H1 (cell line): ENCODE measurements at regions not wholly inside any gene's neighbourhood (a gene's known extent, or its start where the extent isn't known, plus 50 kb on each side); places are given as distances from the start of the nearest gene placed in this dataset.
A peak's percentile ranks its signal among the peaks of the same experiment; 100 is the strongest.

Experiments used
- CTCF ChIA-PET: fragments of 300-600 bp; sonication (Branson Sonifier 250); formaldehyde crosslinking; loops from one replicate; lab custom pipeline; 2021; ENCODE audit not compliant: partially characterized antibody; lab: Charles Lee
- POLR2A ChIA-PET: fragments of 300-600 bp; sonication (Branson Sonifier 250); formaldehyde crosslinking; loops from one replicate; lab custom pipeline; 2021; ENCODE audit warnings: inconsistent platforms; ENCODE audit not compliant: partially characterized antibody; lab: Charles Lee
- DNase-seq, 2 experiments: peaks; one replicate each; pipeline versions ENCODE4 v3.0.0 to v3.0.0-alpha.2; 2010 to 2022; ENCODE audit warnings: low spot score in 2 of 2, low read depth in 1 of 2, mixed read lengths in 1 of 2
- FAIRE-seq: peaks from 2 replicates; lab custom pipeline; 2011; peaks lifted over from hg19 to GRCh38; lab: Jason Lieb, UNC
- H2AFZ ChIP-seq: 2 replicates; pipeline ENCODE4 v1.8.1; 2012; ENCODE audit warnings: low read length, inconsistent platforms
- H2AK5ac ChIP-seq: 2 replicates; pipeline ENCODE4 v1.6.1; 2013; ENCODE audit warnings: low read depth, low read length
- H2BK120ac ChIP-seq: replicated peaks from 2 replicates; pipeline ENCODE3; 2013; ENCODE audit warnings: low read depth, low read length, inconsistent platforms
- H2BK12ac ChIP-seq: 2 replicates; pipeline ENCODE4 v1.6.1; 2013; ENCODE audit warnings: low read depth, low read length
- H2BK15ac ChIP-seq: 2 replicates; pipeline ENCODE4 v1.6.1; 2013; ENCODE audit warnings: low read length
- H2BK20ac ChIP-seq: 2 replicates; pipeline ENCODE4 v1.6.1; 2013; ENCODE audit warnings: low read length
- H2BK5ac ChIP-seq: 2 replicates; pipeline ENCODE4 v1.6.1; 2013; ENCODE audit warnings: low read depth, low read length
- H3K14ac ChIP-seq: 2 replicates; pipeline ENCODE4 v1.6.1; 2013; ENCODE audit warnings: inconsistent platforms; ENCODE audit not compliant: insufficient read length
- H3K18ac ChIP-seq: 2 replicates; pipeline ENCODE4 v1.6.1; 2013; ENCODE audit warnings: low read length; ENCODE audit errors: extremely low read depth
- H3K23ac ChIP-seq: 2 replicates; pipeline ENCODE4 v1.6.1; 2013; ENCODE audit warnings: inconsistent platforms; ENCODE audit not compliant: insufficient read length
- H3K23me2 ChIP-seq: 2 replicates; pipeline ENCODE4 v1.6.1; 2013; ENCODE audit warnings: low read depth, low read length
- H3K27ac ChIP-seq: 2 replicates; pipeline ENCODE4 v1.6.1; 2011; ENCODE audit warnings: low read depth, low read length, inconsistent platforms
- H3K27me3 ChIP-seq, 4 experiments: replicated peaks in 1 of 4; 1 replicate in 1 of 4; 2 replicates in 3 of 4; pipeline versions ENCODE4 v1.6.1 to v1.8.1; 2011 to 2013; ENCODE audit warnings: low read length in 3 of 4, mild to moderate bottlenecking in 3 of 4, inconsistent platforms in 2 of 4, mixed read lengths in 2 of 4, moderate library complexity in 1 of 4; ENCODE audit not compliant: control insufficient read depth in 3 of 4, insufficient read depth in 3 of 4; ENCODE audit errors: extremely low read depth in 1 of 4
- H3K36me3 ChIP-seq, 4 experiments: 2 replicates each; pipeline versions ENCODE4 v1.6.1 to v1.8.1; 2011 to 2013; ENCODE audit warnings: mild to moderate bottlenecking in 4 of 4, low read length in 3 of 4, moderate library complexity in 2 of 4, control low read depth in 1 of 4, inconsistent platforms in 1 of 4; ENCODE audit not compliant: insufficient read depth in 4 of 4, control insufficient read depth in 2 of 4
- H3K4ac ChIP-seq: replicated peaks from 2 replicates; pipeline ENCODE3; 2013; ENCODE audit warnings: low read length, low read depth, mixed read lengths, inconsistent platforms; ENCODE audit not compliant: insufficient read length
- H3K4me1 ChIP-seq, 4 experiments: replicated peaks in 1 of 4; 1 replicate in 1 of 4; 2 replicates in 3 of 4; pipeline versions ENCODE4 v1.6.1 to v1.8.1; 2011 to 2013; ENCODE audit warnings: low read length in 3 of 4, inconsistent platforms in 2 of 4, mixed read lengths in 1 of 4; ENCODE audit not compliant: insufficient read depth in 4 of 4, control insufficient read depth in 3 of 4
- H3K4me2 ChIP-seq, 2 experiments: 2 replicates each; pipeline versions ENCODE4 v1.6.1 to v1.8.1; 2011 to 2013; ENCODE audit warnings: low read depth in 2 of 2, low read length in 2 of 2, control low read depth in 1 of 2, inconsistent platforms in 1 of 2, mild to moderate bottlenecking in 1 of 2; ENCODE audit not compliant: insufficient read depth in 1 of 2
- H3K4me3 ChIP-seq, 4 experiments: fragments of 200-600, 300-600 bp in 1 of 4; sonication (generic), shearing (Covaris generic), sonication (Bioruptor Twin) in 1 of 4; 2 replicates each; pipeline versions ENCODE4 v1.5.1 to v1.8.1; 2011 to 2016; ENCODE audit warnings: low read length in 4 of 4, low read depth in 3 of 4, control low read depth in 2 of 4, inconsistent platforms in 2 of 4, mild to moderate bottlenecking in 2 of 4, mixed read lengths in 1 of 4, moderate library complexity in 1 of 4; ENCODE audit not compliant: insufficient read depth in 2 of 4; ENCODE audit errors: extremely low read depth in 1 of 4
- H3K56ac ChIP-seq: replicated peaks from 2 replicates; pipeline ENCODE3; 2013; ENCODE audit warnings: low read depth, mild to moderate bottlenecking, mixed read lengths, low read length, inconsistent platforms; ENCODE audit not compliant: insufficient read length
- H3K79me1 ChIP-seq: 2 replicates; pipeline ENCODE4 v1.6.1; 2013; ENCODE audit warnings: low read depth, low read length, control low read depth
- H3K79me2 ChIP-seq, 2 experiments: 2 replicates each; pipeline versions ENCODE4 v1.6.1 to v1.8.1; 2012 to 2013; ENCODE audit warnings: low read length in 2 of 2, mild to moderate bottlenecking in 2 of 2, inconsistent platforms in 1 of 2; ENCODE audit not compliant: insufficient read depth in 2 of 2, control insufficient read depth in 1 of 2
- H3K9ac ChIP-seq, 4 experiments: replicated peaks in 1 of 4; 1 replicate in 1 of 4; 2 replicates in 3 of 4; pipeline versions ENCODE4 v1.6.1 to v1.8.1; 2011 to 2013; ENCODE audit warnings: low read depth in 3 of 4, low read length in 3 of 4, control low read depth in 2 of 4, mild to moderate bottlenecking in 2 of 4, moderate library complexity in 2 of 4, inconsistent platforms in 1 of 4; ENCODE audit errors: extremely low read depth in 1 of 4
- H3K9me3 ChIP-seq, 2 experiments: 2 replicates each; pipeline versions ENCODE4 v1.6.1 to v1.8.1; 2012 to 2013; ENCODE audit warnings: mild to moderate bottlenecking in 2 of 2, moderate library complexity in 2 of 2, control low read depth in 1 of 2, inconsistent platforms in 1 of 2, low read depth in 1 of 2, low read length in 1 of 2, mixed read lengths in 1 of 2; ENCODE audit not compliant: insufficient read depth in 2 of 2
- H4K20me1 ChIP-seq, 2 experiments: replicated peaks in 1 of 2; 2 replicates each; pipeline versions ENCODE3 to v1.8.1; 2011 to 2013; ENCODE audit warnings: inconsistent platforms in 2 of 2, low read length in 2 of 2, mild to moderate bottlenecking in 1 of 2; ENCODE audit not compliant: insufficient read depth in 2 of 2, control insufficient read depth in 1 of 2
- H4K5ac ChIP-seq: 2 replicates; pipeline ENCODE4 v1.6.1; 2013; ENCODE audit warnings: low read length, low read depth, mixed read lengths, inconsistent platforms; ENCODE audit not compliant: insufficient read length
- H4K8ac ChIP-seq: 2 replicates; pipeline ENCODE4 v1.8.0; 2013; ENCODE audit warnings: mild to moderate bottlenecking, moderate library complexity, low read length, inconsistent platforms; ENCODE audit not compliant: insufficient read depth; ENCODE audit errors: extremely low read depth
- H4K91ac ChIP-seq: replicated peaks from 2 replicates; pipeline ENCODE3; 2013; ENCODE audit warnings: low read length, mixed read lengths, inconsistent platforms; ENCODE audit not compliant: insufficient read length
- BACH1 ChIP-seq: IDR thresholded peaks from 2 replicates; pipeline ENCODE4 v1.6.1; 2012; ENCODE audit warnings: low read length, improper control_type of control experiment
- BCL11A ChIP-seq, 2 experiments: IDR thresholded peaks; one replicate each; pipeline ENCODE4 v1.6.1; 2011; ENCODE audit warnings: low read depth in 2 of 2, low read length in 2 of 2, mild to moderate bottlenecking in 2 of 2
- CBX8 ChIP-seq: fragments of 300-800, 300-1000 bp; sonication (generic); IDR thresholded peaks from 2 replicates; pipeline ENCODE4 v1.7.1; 2016; ENCODE audit warnings: low read depth, low read length, borderline replicate concordance
- CHD2 ChIP-seq: IDR thresholded peaks from 2 replicates; pipeline ENCODE4 v1.6.1; 2012; ENCODE audit warnings: low read length, improper control_type of control experiment
- FOSL1 ChIP-seq: IDR thresholded peaks from 2 replicates; pipeline ENCODE4 v1.6.1; 2011; ENCODE audit warnings: mild to moderate bottlenecking, low read depth, low read length, moderate library complexity; ENCODE audit not compliant: insufficient read depth
- KDM4A ChIP-seq: IDR thresholded peaks from one replicate; pipeline ENCODE4 v1.7.1; 2012; ENCODE audit warnings: low read depth, mild to moderate bottlenecking, moderate library complexity, low read length, inconsistent platforms; ENCODE audit not compliant: severe bottlenecking
- MAFK ChIP-seq: IDR thresholded peaks from 2 replicates; pipeline ENCODE4 v1.6.1; 2012; ENCODE audit warnings: low read depth, mild to moderate bottlenecking, improper control_type of control experiment, low read length
- RAD21 ChIP-seq, 2 experiments: IDR thresholded peaks in 1 of 2; conservative IDR thresholded peaks in 1 of 2; 2 replicates each; pipeline ENCODE4 v1.6.1; 2011; ENCODE audit warnings: low read depth in 2 of 2, low read length in 2 of 2, improper control_type of control experiment in 1 of 2, inconsistent platforms in 1 of 2, mild to moderate bottlenecking in 1 of 2, moderate library complexity in 1 of 2
- RBBP5 ChIP-seq: IDR thresholded peaks from 2 replicates; pipeline ENCODE4 v1.7.1; 2012; ENCODE audit warnings: low read depth, mild to moderate bottlenecking, inconsistent platforms, low read length, moderate library complexity, borderline replicate concordance
- SP1 ChIP-seq: IDR thresholded peaks from 2 replicates; pipeline ENCODE4 v1.6.1; 2011; ENCODE audit warnings: low read depth, low read length
- TEAD4 ChIP-seq: IDR thresholded peaks from 2 replicates; pipeline ENCODE4 v1.6.1; 2012; ENCODE audit warnings: low read depth, low read length, inconsistent platforms, mixed read lengths
- WGBS, 2 experiments: shearing (Covaris generic) in 1 of 2; methylation state at CpG; one replicate each; pipeline versions ENCODE4 v1.1.6 to v1.1.7; 2013 to 2015; ENCODE audit warnings: low lambda C conversion rate in 2 of 2, mixed read lengths in 2 of 2, inconsistent platforms in 1 of 2, low coverage in 1 of 2, missing lambda C conversion rate in 1 of 2; ENCODE audit not compliant: insufficient replicate concordance in 2 of 2, insufficient coverage in 1 of 2, insufficient read length in 1 of 2; ENCODE audit errors: extremely low coverage in 1 of 2, missing lambda C conversion rate in 1 of 2; 5-methylcytosine and 5-hydroxymethylcytosine counted together

GRCh38 chr6:22873513-22874136 is 304.3 kb downstream of the HDGFL1 start:
- FAIRE-seq = no peak
- H3K36me3 ChIP-seq = 0 out of 8 replicates have a peak, but pooled peaks cover 0 to 3% (median 0%) of the 10 kb centered on the region in 4 experiments
- H3K56ac ChIP-seq = no peak overlapping the region
- no peak overlapping the region for H3K4me2 ChIP-seq
- H3K14ac ChIP-seq = no peak overlapping the region
- H3K9me3 ChIP-seq = 0 out of 4 replicates have a peak, but pooled peaks cover 0 to 5% of the 10 kb centered on the region in 2 experiments
- H4K91ac ChIP-seq = no peak overlapping the region
- no peaks in the 10 kb centered on the region for H3K27me3 ChIP-seq
- no peak overlapping the region for H4K8ac ChIP-seq
- no peak overlapping the region for H2AK5ac ChIP-seq
- H2BK12ac ChIP-seq = 0 out of 2 replicates have a peak overlapping the region, but pooled peaks have one; percentile 11
- peaks cover 0 to 8% (median 2%) of the 10 kb centered on the region in 4 experiments; a peak in 3 of 7 replicates for H3K4me1 ChIP-seq
- no peaks in the 10 kb centered on the region for H3K79me1 ChIP-seq
- H3K79me2 ChIP-seq = no peaks in the 10 kb centered on the region
- no peak overlapping the region; the same call in 1 of the 2 replicates for H2BK5ac ChIP-seq
- H3K4me3 ChIP-seq = no peak overlapping the region
- no peak overlapping the region for H3K27ac ChIP-seq
- H3K23me2 ChIP-seq = no peaks in the 10 kb centered on the region
- H3K4ac ChIP-seq = no peak overlapping the region
- no peak overlapping the region for H2BK120ac ChIP-seq
- CTCF ChIA-PET = no interaction called here
- no peak overlapping the region for H2AFZ ChIP-seq
- no peak overlapping the region for H4K5ac ChIP-seq
- H2BK20ac ChIP-seq = peak overlapping the region; percentile 88
- DNase-seq = no peak
- H2BK15ac ChIP-seq = no peak overlapping the region
- POLR2A ChIA-PET = no interaction called here
- H3K18ac ChIP-seq = no peak overlapping the region
- H4K20me1 ChIP-seq = no peaks in the 10 kb centered on the region
- WGBS, 2 experiments = 89% methylated on average over 4 of the region's 4 CpGs; no CpG with 5 or more reads in 1 of the 2 experiments
- TF ChIP-seq CBX8 = no peak
- no peak for TF ChIP-seq FOSL1
- no peak for TF ChIP-seq CHD2
- TF ChIP-seq KDM4A = no peak
- TF ChIP-seq MAFK = no peak
- TF ChIP-seq TEAD4 = no peak
- no peak for TF ChIP-seq SP1
- TF ChIP-seq RBBP5 = no peak
- TF ChIP-seq BCL11A (IDR thresholded peaks at IDR 0.05; ENCODE audit: low read depth in 2 of 2, low read length in 2 of 2) = no peak
- no peak for TF ChIP-seq RAD21 (IDR thresholded peaks at IDR 0.05 in 1 of 2, conservative IDR thresholded peaks at IDR 0.05 in 1 of 2; ENCODE audit: low read depth in 2 of 2, low read length in 2 of 2)
- no peak for TF ChIP-seq BACH1
- no peak overlapping the region for H3K23ac ChIP-seq
- no peak overlapping the region for H3K9ac ChIP-seq
